NCI-H128 (cell line): ENCODE measurements at regions not wholly inside any gene's neighbourhood (a gene's known extent, or its start where the extent isn't known, plus 50 kb on each side); places are given as distances from the start of the nearest gene placed in this dataset.
"Not testable (repeated sequence)": the region's sequence is repeated elsewhere in the genome, so short reads cannot be mapped to it uniquely, and the experiment has no call there.

Experiments used
- DNase-seq: peaks from one replicate; lab custom pipeline; 2025; ENCODE audit not compliant: unreplicated experiment; lab: John Stamatoyannopoulos, UW

- not testable (repeated sequence) for DNase-seq
Measured at GRCh38 chr9:17888964-17889363, 310.1 kb downstream of the SH3GL2 start.

GRCh38 chr9:17894501-17895160, 315.8 kb downstream of the SH3GL2 start:
- DNase-seq, result no peak

- DNase-seq, result no peak
Measured at GRCh38 chr9:17900606-17901005, 321.7 kb downstream of the SH3GL2 start.

- no peak for DNase-seq
Measured at GRCh38 chr9:17905366-17905765, 326.5 kb downstream of the SH3GL2 start.

- DNase-seq, result no peak
Measured at GRCh38 chr9:17905781-17906175, 326.9 kb downstream of the SH3GL2 start.

GRCh38 chr9:17906176-17906840, 327.4 kb downstream of the SH3GL2 start:
- no peak for DNase-seq

GRCh38 chr9:17906841-17907778, 328.2 kb downstream of the SH3GL2 start:
- DNase-seq, result no peak

GRCh38 chr9:17907779-17908508, 329.1 kb downstream of the SH3GL2 start:
- no peak for DNase-seq

- no peak for DNase-seq
Measured at GRCh38 chr9:17926246-17926645, 347.4 kb downstream of the SH3GL2 start.

GRCh38 chr9:17927616-17928015, 348.8 kb downstream of the SH3GL2 start:
- DNase-seq, result no peak

- no peak for DNase-seq
Measured at GRCh38 chr9:17928228-17928627, 349.4 kb downstream of the SH3GL2 start.

- DNase-seq, result no peak
Measured at GRCh38 chr9:17928768-17929167, 349.9 kb downstream of the SH3GL2 start.

GRCh38 chr9:17929506-17929905, 350.6 kb downstream of the SH3GL2 start:
- DNase-seq, result no peak

GRCh38 chr9:17930071-17930470, 351.2 kb downstream of the SH3GL2 start:
- DNase-seq, result no peak

GRCh38 chr9:17936365-17936764, 357.5 kb downstream of the SH3GL2 start:
- no peak for DNase-seq

- no peak for DNase-seq
Measured at GRCh38 chr9:17938035-17938655, 359.3 kb downstream of the SH3GL2 start.

- DNase-seq, result peak; percentile 2
Measured at GRCh38 chr9:17942498-17942897, 363.6 kb downstream of the SH3GL2 start.

- no peak for DNase-seq
Measured at GRCh38 chr9:17955409-17955808, 376.5 kb downstream of the SH3GL2 start.

GRCh38 chr9:17958363-17958762, 379.5 kb downstream of the SH3GL2 start:
- no peak for DNase-seq

GRCh38 chr9:17962747-17963146, 383.9 kb downstream of the SH3GL2 start:
- no peak for DNase-seq

GRCh38 chr9:17963498-17963897, 384.6 kb downstream of the SH3GL2 start:
- no peak for DNase-seq
